ENCODE measurements at regions not wholly inside any gene's neighbourhood (a gene's known extent, or its start where the extent isn't known, plus 50 kb on each side); places are given as distances from the start of the nearest gene placed in this dataset.

- TF ChIP-seq, protein P1, sequence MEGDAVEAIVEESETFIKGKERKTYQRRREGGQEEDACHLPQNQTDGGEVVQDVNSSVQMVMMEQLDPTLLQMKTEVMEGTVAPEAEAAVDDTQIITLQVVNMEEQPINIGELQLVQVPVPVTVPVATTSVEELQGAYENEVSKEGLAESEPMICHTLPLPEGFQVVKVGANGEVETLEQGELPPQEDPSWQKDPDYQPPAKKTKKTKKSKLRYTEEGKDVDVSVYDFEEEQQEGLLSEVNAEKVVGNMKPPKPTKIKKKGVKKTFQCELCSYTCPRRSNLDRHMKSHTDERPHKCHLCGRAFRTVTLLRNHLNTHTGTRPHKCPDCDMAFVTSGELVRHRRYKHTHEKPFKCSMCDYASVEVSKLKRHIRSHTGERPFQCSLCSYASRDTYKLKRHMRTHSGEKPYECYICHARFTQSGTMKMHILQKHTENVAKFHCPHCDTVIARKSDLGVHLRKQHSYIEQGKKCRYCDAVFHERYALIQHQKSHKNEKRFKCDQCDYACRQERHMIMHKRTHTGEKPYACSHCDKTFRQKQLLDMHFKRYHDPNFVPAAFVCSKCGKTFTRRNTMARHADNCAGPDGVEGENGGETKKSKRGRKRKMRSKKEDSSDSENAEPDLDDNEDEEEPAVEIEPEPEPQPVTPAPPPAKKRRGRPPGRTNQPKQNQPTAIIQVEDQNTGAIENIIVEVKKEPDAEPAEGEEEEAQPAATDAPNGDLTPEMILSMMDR (IDR thresholded peaks at IDR 0.05; ENCODE audit: low read depth, low read length): no peak
- TF ChIP-seq EZH2phosphoT487 (IDR thresholded peaks at IDR 0.05; ENCODE audit: low read depth): no peak
Observed at GRCh38 chr13:68125087-68125480, 894.9 kb upstream of the PCDH9 start.
